ENCODE measurements at regions not wholly inside any gene's neighbourhood (a gene's known extent, or its start where the extent isn't known, plus 50 kb on each side); places are given as distances from the start of the nearest gene placed in this dataset.
A peak's percentile ranks its signal among the peaks of the same experiment; 100 is the strongest.

- H3K4me1 Mint-ChIP-seq, result peaks cover 45% of the 10 kb centered on the region
- no peak for TF ChIP-seq CTCF (IDR thresholded peaks at IDR 0.05)
- H3K9me3 Mint-ChIP-seq, result no peaks in the 10 kb centered on the region
- DNase-seq, result no peak
- peaks cover 6% of the 10 kb centered on the region for H3K27me3 Mint-ChIP-seq (ENCODE audit: low read depth, poor library complexity)
- H3K27ac Mint-ChIP-seq, result no peak overlapping the region
- H3K36me3 Mint-ChIP-seq (ENCODE audit: low read depth), result no peaks in the 10 kb centered on the region
- H3K4me3 Mint-ChIP-seq, result no peak overlapping the region
These were observed 51.2 kb upstream of the GPR31 start for GRCh38 chr6:167208819-167209576.

- Mint-ChIP-seq H3K27me3 (ENCODE audit: low read depth, poor library complexity) (peaks cover 6% of the 10 kb centered on the region), H3K4me1 (peaks cover 51% of the 10 kb centered on the region), H3K4me3 (no peak overlapping the region), H3K36me3 (ENCODE audit: low read depth) (no peaks in the 10 kb centered on the region), H3K9me3 (no peaks in the 10 kb centered on the region), H3K27ac (no peak overlapping the region)
- TF ChIP-seq CTCF (IDR thresholded peaks at IDR 0.05), result no peak
- DNase-seq, result no peak
These were observed 51.8 kb upstream of the GPR31 start for GRCh38 chr6:167209577-167209975.

DNA sequence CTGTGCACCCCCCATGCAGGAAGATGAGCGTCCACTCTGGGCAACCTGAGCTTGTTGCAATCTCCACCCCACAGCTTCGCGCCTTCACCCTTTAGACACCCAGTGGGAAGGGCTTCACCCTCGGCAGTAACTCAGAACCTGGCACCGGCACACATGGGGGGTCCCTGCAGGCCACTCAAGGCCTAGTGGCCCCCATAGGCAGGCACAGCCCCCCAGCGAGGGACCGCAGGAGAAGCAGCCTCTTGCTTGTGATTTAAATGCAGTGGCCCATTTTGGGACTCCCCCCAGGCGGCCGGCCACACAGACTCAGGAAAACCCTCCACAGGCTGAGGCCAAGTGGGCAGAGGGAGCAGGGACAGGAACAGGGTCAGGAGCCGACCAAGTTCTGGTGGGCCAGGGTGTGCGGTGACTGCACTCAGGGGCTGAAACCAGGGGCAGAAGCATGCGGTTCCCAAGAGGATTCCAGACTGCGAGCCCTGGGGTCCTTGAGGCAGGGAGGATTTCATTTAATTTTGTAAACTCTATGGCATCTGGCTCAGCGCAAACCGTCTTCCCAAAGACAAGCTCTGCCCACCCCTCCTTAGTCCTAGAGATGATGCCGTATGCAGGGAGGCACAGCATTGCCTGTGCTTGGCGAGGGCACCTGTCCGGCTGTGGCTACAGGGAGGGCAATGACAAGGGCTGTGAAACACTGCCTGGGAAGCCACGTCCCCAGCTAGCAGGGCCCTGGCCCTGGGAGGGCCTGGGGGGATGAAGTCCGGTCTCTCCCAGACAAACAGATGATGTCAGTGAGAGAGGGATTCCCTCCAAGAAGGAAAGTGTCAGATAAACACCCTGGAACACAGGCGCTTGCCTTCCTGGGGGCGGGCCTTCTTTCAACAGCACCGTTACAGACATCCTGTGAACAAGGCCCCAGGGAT, 52.9 kb upstream of the GPR31 start:
- TF ChIP-seq CTCF (IDR thresholded peaks at IDR 0.05), result no peak
- DNase-seq, result peak; percentile 29
- Mint-ChIP-seq H3K4me3 (no peak overlapping the region), H3K27ac (no peak overlapping the region), H3K9me3 (no peaks in the 10 kb centered on the region), H3K27me3 (ENCODE audit: low read depth, poor library complexity) (peaks cover 6% of the 10 kb centered on the region), H3K4me1 (peaks cover 56% of the 10 kb centered on the region), H3K36me3 (ENCODE audit: low read depth) (no peaks in the 10 kb centered on the region)

DNA sequence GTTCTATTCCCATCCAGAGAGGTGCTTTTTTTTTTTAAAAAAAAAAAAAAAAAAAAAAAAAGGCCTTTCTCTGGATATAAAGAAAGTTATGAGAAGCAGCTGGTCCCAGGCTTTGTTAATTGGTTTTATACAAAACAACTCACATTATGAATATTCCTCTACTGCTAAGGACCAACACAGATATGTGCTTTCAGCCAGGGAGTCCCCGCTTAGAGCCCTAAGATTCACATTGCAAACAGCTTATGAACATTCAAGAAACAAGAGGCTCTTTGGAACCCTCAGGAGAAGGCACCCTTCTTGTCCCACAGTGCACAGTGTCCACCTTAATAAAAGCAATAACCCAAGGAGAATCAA, 53.5 kb upstream of the GPR31 start:
- no peak overlapping the region for H3K27ac Mint-ChIP-seq
- peaks cover 6% of the 10 kb centered on the region for H3K27me3 Mint-ChIP-seq (ENCODE audit: low read depth, poor library complexity)
- H3K4me1 Mint-ChIP-seq, result peaks cover 54% of the 10 kb centered on the region
- H3K4me3 Mint-ChIP-seq, result no peak overlapping the region
- DNase-seq, result no peak
- TF ChIP-seq CTCF (IDR thresholded peaks at IDR 0.05), result no peak
- no peaks in the 10 kb centered on the region for H3K36me3 Mint-ChIP-seq (ENCODE audit: low read depth)
- H3K9me3 Mint-ChIP-seq, result no peaks in the 10 kb centered on the region

GRCh38 chr6:167211881-167212712, 54.3 kb upstream of the GPR31 start:
- peaks cover 6% of the 10 kb centered on the region for H3K27me3 Mint-ChIP-seq (ENCODE audit: low read depth, poor library complexity)
- no peak for TF ChIP-seq CTCF (IDR thresholded peaks at IDR 0.05)
- DNase-seq, result no peak

More at GRCh38 chr6:167211881-167212712, 54.3 kb upstream of the GPR31 start:
- H3K4me3 Mint-ChIP-seq, result no peak overlapping the region
- peaks cover 49% of the 10 kb centered on the region for H3K4me1 Mint-ChIP-seq
- H3K27ac Mint-ChIP-seq, result no peak overlapping the region
- H3K36me3 Mint-ChIP-seq (ENCODE audit: low read depth), result no peaks in the 10 kb centered on the region
- H3K9me3 Mint-ChIP-seq, result no peaks in the 10 kb centered on the region
